T-helper 22 cell (primary cell): ENCODE measurements at regions not wholly inside any gene's neighbourhood (a gene's known extent, or its start where the extent isn't known, plus 50 kb on each side); places are given as distances from the start of the nearest gene placed in this dataset.
"Not testable (repeated sequence)": the region's sequence is repeated elsewhere in the genome, so short reads cannot be mapped to it uniquely, and the experiment has no call there.

Source experiments
- DNase-seq: peaks from one replicate; pipeline ENCODE4 v3.0.0-alpha.2; 2020; ENCODE audit warnings: low read depth

- DNase-seq: not testable (repeated sequence)
These were observed 259.9 kb upstream of the TBL1XR1 start for GRCh38 chr3:177457204-177457603.

- DNase-seq: no peak
These were observed 262.1 kb upstream of the TBL1XR1 start for GRCh38 chr3:177459401-177459800.

GRCh38 chr3:177460047-177460446, 262.8 kb upstream of the TBL1XR1 start:
- DNase-seq: no peak

GRCh38 chr3:177461765-177462164, 264.5 kb upstream of the TBL1XR1 start:
- no peak for DNase-seq

- not testable (repeated sequence) for DNase-seq
These were observed 266.1 kb upstream of the TBL1XR1 start for GRCh38 chr3:177463341-177463740.

GRCh38 chr3:177463863-177464262, 266.6 kb upstream of the TBL1XR1 start:
- no peak for DNase-seq

- DNase-seq: no peak
These were observed 267.3 kb upstream of the TBL1XR1 start for GRCh38 chr3:177464392-177465256.

- no peak for DNase-seq
These were observed 268.0 kb upstream of the TBL1XR1 start for GRCh38 chr3:177465257-177465642.

- DNase-seq: no peak
These were observed 268.8 kb upstream of the TBL1XR1 start for GRCh38 chr3:177466074-177466473.

- not testable (repeated sequence) for DNase-seq
These were observed 269.3 kb upstream of the TBL1XR1 start for GRCh38 chr3:177466622-177467021.

- DNase-seq: no peak
These were observed 270.1 kb upstream of the TBL1XR1 start for GRCh38 chr3:177467247-177467985.

- DNase-seq: no peak
These were observed 271.0 kb upstream of the TBL1XR1 start for GRCh38 chr3:177468331-177468730.

- DNase-seq: no peak
These were observed 271.5 kb upstream of the TBL1XR1 start for GRCh38 chr3:177468816-177469215.

GRCh38 chr3:177469216-177469615, 271.9 kb upstream of the TBL1XR1 start:
- no peak for DNase-seq

- no peak for DNase-seq
These were observed 273.1 kb upstream of the TBL1XR1 start for GRCh38 chr3:177470197-177470941.

- DNase-seq: no peak
These were observed 274.6 kb upstream of the TBL1XR1 start for GRCh38 chr3:177471733-177472480.

GRCh38 chr3:177473184-177473583, 275.9 kb upstream of the TBL1XR1 start:
- DNase-seq: no peak

- no peak for DNase-seq
These were observed 276.6 kb upstream of the TBL1XR1 start for GRCh38 chr3:177473903-177474302.

- no peak for DNase-seq
These were observed 277.5 kb upstream of the TBL1XR1 start for GRCh38 chr3:177474652-177475355.

GRCh38 chr3:177475356-177475665, 278.0 kb upstream of the TBL1XR1 start:
- DNase-seq: no peak

- no peak for DNase-seq
These were observed 279.2 kb upstream of the TBL1XR1 start for GRCh38 chr3:177476495-177476894.
